CD14-positive monocyte (primary cell): ENCODE measurements at regions not wholly inside any gene's neighbourhood (a gene's known extent, or its start where the extent isn't known, plus 50 kb on each side); places are given as distances from the start of the nearest gene placed in this dataset.

ENCODE experiments used
- DNase-seq, 3 donors: peaks; one replicate each; pipeline ENCODE4 v3.0.0-alpha.2; 2011 to 2022
- H2AFZ ChIP-seq: 2 replicates; pipeline ENCODE4 v1.6.0; 2012; ENCODE audit warnings: mild to moderate bottlenecking, low read depth, low read length, inconsistent platforms; ENCODE audit not compliant: insufficient read depth, poor library complexity, severe bottlenecking
- H3K27ac ChIP-seq, 2 donors: 1 replicate in 1 of 2; 2 replicates in 1 of 2; pipeline ENCODE4 v1.5.1; 2012 to 2013; ENCODE audit warnings: low read length in 2 of 2, control low read depth in 1 of 2, inconsistent platforms in 1 of 2, low read depth in 1 of 2, mild to moderate bottlenecking in 1 of 2
- H3K27me3 ChIP-seq, 2 donors: one replicate each; pipeline versions ENCODE4 v1.6.0 to v1.6.1; 2011 to 2013; ENCODE audit warnings: low read length in 2 of 2; ENCODE audit not compliant: control insufficient read depth in 2 of 2, insufficient read depth in 2 of 2
- H3K36me3 ChIP-seq, 2 donors: replicated peaks in 1 of 2; 1 replicate in 1 of 2; 2 replicates in 1 of 2; pipeline versions ENCODE4 v1.5.1 to v1.6.1; 2012 to 2013; ENCODE audit warnings: low read length in 2 of 2, control low read depth in 1 of 2, inconsistent platforms in 1 of 2, mild to moderate bottlenecking in 1 of 2; ENCODE audit not compliant: insufficient read depth in 2 of 2, control insufficient read depth in 1 of 2
- H3K4me1 ChIP-seq, 2 donors: 1 replicate in 1 of 2; 2 replicates in 1 of 2; pipeline versions ENCODE4 v1.5.1 to v1.6.1; 2012 to 2013; ENCODE audit warnings: low read length in 2 of 2, control low read depth in 1 of 2, inconsistent platforms in 1 of 2, mild to moderate bottlenecking in 1 of 2, moderate library complexity in 1 of 2; ENCODE audit not compliant: insufficient read depth in 2 of 2, control insufficient read depth in 1 of 2
- H3K4me2 ChIP-seq: replicated peaks from 2 replicates; pipeline ENCODE3; 2012; ENCODE audit warnings: low read length, moderate library complexity, mild to moderate bottlenecking; ENCODE audit not compliant: poor library complexity, severe bottlenecking; ENCODE audit errors: extremely low read depth
- H3K4me3 ChIP-seq, 3 experiments: fragments of 200-600 bp in 1 of 3; sonication (generic) in 1 of 3; replicated peaks in 1 of 3; 1 replicate in 2 of 3; 2 replicates in 1 of 3; pipeline ENCODE4 v1.5.1; 2011 to 2013; ENCODE audit warnings: low read length in 3 of 3, mild to moderate bottlenecking in 3 of 3, control low read depth in 2 of 3, low read depth in 2 of 3, inconsistent platforms in 1 of 3, moderate library complexity in 1 of 3
- H3K79me2 ChIP-seq: 2 replicates; pipeline ENCODE4 v1.6.0; 2012; ENCODE audit warnings: mild to moderate bottlenecking, control low read depth, inconsistent platforms, low read length, moderate library complexity; ENCODE audit not compliant: insufficient read depth
- H3K9ac ChIP-seq: 2 replicates; pipeline ENCODE4 v1.6.0; 2017; ENCODE audit warnings: low read length, mild to moderate bottlenecking; ENCODE audit not compliant: insufficient read depth, poor library complexity, severe bottlenecking
- H3K9me3 ChIP-seq, 2 donors: replicated peaks in 1 of 2; 1 replicate in 1 of 2; 2 replicates in 1 of 2; pipeline versions ENCODE4 v1.5.1 to v1.6.1; 2012 to 2013; ENCODE audit warnings: low read length in 2 of 2, control low read depth in 1 of 2; ENCODE audit not compliant: control insufficient read depth in 1 of 2, insufficient read depth in 1 of 2
- H4K20me1 ChIP-seq: 2 replicates; pipeline ENCODE4 v1.6.0; 2012; ENCODE audit warnings: mild to moderate bottlenecking, low read length, control low read depth, moderate library complexity; ENCODE audit not compliant: insufficient read depth
- H3K27ac Mint-ChIP-seq, 7 donors: one replicate each; pipeline ENCODE4 v1.8.0; 2020; ENCODE audit warnings: mild to moderate bottlenecking in 7 of 7, mixed read lengths in 7 of 7, moderate library complexity in 6 of 7, inconsistent platforms in 2 of 7
- H3K27me3 Mint-ChIP-seq, 3 donors: one replicate each; pipeline ENCODE4 v1.8.0; 2021 to 2022; ENCODE audit warnings: low read depth in 3 of 3, mild to moderate bottlenecking in 3 of 3, mixed read lengths in 3 of 3, moderate library complexity in 3 of 3, inconsistent platforms in 1 of 3
- H3K36me3 Mint-ChIP-seq, 2 donors: one replicate each; pipeline ENCODE4 v1.8.0; 2020; ENCODE audit warnings: mixed read lengths in 2 of 2, inconsistent platforms in 1 of 2, mild to moderate bottlenecking in 1 of 2
- H3K4me1 Mint-ChIP-seq: one replicate; pipeline ENCODE4 v1.8.0; 2020; ENCODE audit warnings: mild to moderate bottlenecking, mixed read lengths
- H3K4me3 Mint-ChIP-seq, 2 donors: one replicate each; pipeline ENCODE4 v1.8.0; 2020; ENCODE audit warnings: mild to moderate bottlenecking in 2 of 2, mixed read lengths in 2 of 2, moderate library complexity in 1 of 2
- H3K9me3 Mint-ChIP-seq, 7 donors: one replicate each; pipeline ENCODE4 v1.8.0; 2020 to 2022; ENCODE audit warnings: mixed read lengths in 7 of 7, mild to moderate bottlenecking in 6 of 7, moderate library complexity in 6 of 7, inconsistent platforms in 2 of 7
- CTCF ChIP-seq: fragments of 200-600 bp; IDR thresholded peaks from one replicate; pipeline ENCODE4 v1.8.0; 2022; ENCODE audit warnings: antibody characterized with exemption, mild to moderate bottlenecking
- WGBS: methylation state at CpG from one replicate; pipeline ENCODE4 v1.1.5; 2013; ENCODE audit warnings: missing lambda C conversion rate; ENCODE audit not compliant: insufficient coverage; 5-methylcytosine and 5-hydroxymethylcytosine counted together
- intact Hi-C, 2 donors: fragments of 100-400 bp; cut with micrococcal nuclease; formaldehyde crosslinking; loops; one replicate each; pipeline versions ENCODE4 v1.15.0 to v1.15.1; 2023

DNA sequence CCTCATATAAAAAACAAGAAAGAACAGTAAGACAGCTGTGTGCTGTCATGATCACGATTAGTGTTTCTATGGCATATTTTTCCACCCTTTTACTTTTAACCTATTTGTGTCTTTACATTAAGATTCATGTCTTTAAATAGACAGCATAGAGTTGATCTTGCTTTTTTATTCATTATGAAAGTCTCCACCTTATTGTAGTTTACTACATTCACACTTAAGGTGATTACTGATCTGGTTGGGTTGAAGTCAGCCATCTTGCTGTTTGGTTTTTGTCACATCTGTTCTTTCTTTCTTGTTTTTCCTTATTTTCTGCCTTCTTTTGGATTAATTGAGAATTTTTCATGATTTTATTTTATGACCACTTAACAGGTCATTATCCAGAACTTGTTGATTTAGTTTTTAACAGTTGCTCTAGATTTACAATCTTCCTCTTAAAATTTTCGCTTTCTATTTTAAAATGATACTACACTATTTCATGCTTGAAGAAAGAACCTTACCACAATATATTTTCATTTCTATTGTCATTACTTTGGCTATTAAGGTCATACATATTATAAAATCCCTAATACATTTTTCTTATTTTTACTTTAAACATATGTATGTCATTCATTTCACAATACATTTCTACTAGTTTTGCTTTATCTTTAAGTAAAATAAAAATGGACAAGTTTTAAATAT lies 292.5 kb downstream of the SH3GL2 start:
- H3K9me3 Mint-ChIP-seq: peaks cover 0 to 7% (median 5%) of the 10 kb centered on the region in 7 donors
- no peak overlapping the region for H2AFZ ChIP-seq
- no peak for TF ChIP-seq CTCF
- H3K4me2 ChIP-seq: no peak overlapping the region
- H3K79me2 ChIP-seq: no peaks in the 10 kb centered on the region
- H3K4me1 Mint-ChIP-seq: no peaks in the 10 kb centered on the region
- no peak overlapping the region for H3K4me3 Mint-ChIP-seq
- H3K27me3 Mint-ChIP-seq: no peaks in the 10 kb centered on the region
- H3K27ac Mint-ChIP-seq: no peak overlapping the region
- intact Hi-C loops: loop anchor here in 1 of 2 donors (10.0 kb wide), 1 partner anchor 57 kb away; no protein-coding TSS in a partner anchor
- H3K9me3 ChIP-seq: peaks cover 0 to 7% of the 10 kb centered on the region in 2 donors
- H4K20me1 ChIP-seq: no peaks in the 10 kb centered on the region
- H3K27me3 ChIP-seq: no peaks in the 10 kb centered on the region
- no peak for DNase-seq
- H3K36me3 Mint-ChIP-seq: no peaks in the 10 kb centered on the region
- no peak overlapping the region for H3K27ac ChIP-seq
- H3K4me1 ChIP-seq: no peaks in the 10 kb centered on the region
- WGBS: no CpG with 5 or more reads among the region's 2 CpGs
- no peak overlapping the region for H3K9ac ChIP-seq
- no peaks in the 10 kb centered on the region for H3K36me3 ChIP-seq
- no peak overlapping the region for H3K4me3 ChIP-seq

GRCh38 chr9:17875886-17876285 lies 297.0 kb downstream of the SH3GL2 start:
- intact Hi-C loops: loop anchor here in 1 of 2 donors (10.0 kb wide), 1 partner anchor 61 kb away; no protein-coding TSS in a partner anchor
- DNase-seq: no peak
- no peak overlapping the region for H3K27ac Mint-ChIP-seq
- Histone ChIP-seq H3K4me2 (no peak overlapping the region), H3K9ac (no peak overlapping the region), H3K9me3 (peaks cover 0 to 7% of the 10 kb centered on the region in 2 donors), H2AFZ (no peak overlapping the region), H3K79me2 (no peaks in the 10 kb centered on the region), H3K4me3 (no peak overlapping the region), H3K4me1 (no peaks in the 10 kb centered on the region), H3K27me3 (no peaks in the 10 kb centered on the region), H3K36me3 (no peaks in the 10 kb centered on the region), H4K20me1 (no peaks in the 10 kb centered on the region), H3K27ac (no peak overlapping the region)
- peaks cover 3 to 8% (median 3%) of the 10 kb centered on the region in 7 donors for H3K9me3 Mint-ChIP-seq
- no peak overlapping the region for H3K4me3 Mint-ChIP-seq
- TF ChIP-seq CTCF: no peak
- H3K27me3 Mint-ChIP-seq: no peaks in the 10 kb centered on the region
- WGBS: 100% methylated on average over 1 of the region's 1 CpG
- H3K4me1 Mint-ChIP-seq: no peaks in the 10 kb centered on the region
- no peaks in the 10 kb centered on the region for H3K36me3 Mint-ChIP-seq
